VCaP (cell line): ENCODE measurements at regions not wholly inside any gene's neighbourhood (a gene's known extent, or its start where the extent isn't known, plus 50 kb on each side); places are given as distances from the start of the nearest gene placed in this dataset.

Experiments used
- H3K27ac ChIP-seq: fragments of 450-650 bp; 2 replicates; pipeline ENCODE4 v1.5.1; 2017
- TF ChIP-seq, protein P1 (sequence below): fragments of 450-650 bp; conservative IDR thresholded peaks from 2 replicates; pipeline ENCODE4 v1.5.1; 2017; ENCODE audit warnings: mild to moderate bottlenecking, moderate library complexity

- no peak overlapping the region for H3K27ac ChIP-seq
- TF ChIP-seq, protein P1, sequence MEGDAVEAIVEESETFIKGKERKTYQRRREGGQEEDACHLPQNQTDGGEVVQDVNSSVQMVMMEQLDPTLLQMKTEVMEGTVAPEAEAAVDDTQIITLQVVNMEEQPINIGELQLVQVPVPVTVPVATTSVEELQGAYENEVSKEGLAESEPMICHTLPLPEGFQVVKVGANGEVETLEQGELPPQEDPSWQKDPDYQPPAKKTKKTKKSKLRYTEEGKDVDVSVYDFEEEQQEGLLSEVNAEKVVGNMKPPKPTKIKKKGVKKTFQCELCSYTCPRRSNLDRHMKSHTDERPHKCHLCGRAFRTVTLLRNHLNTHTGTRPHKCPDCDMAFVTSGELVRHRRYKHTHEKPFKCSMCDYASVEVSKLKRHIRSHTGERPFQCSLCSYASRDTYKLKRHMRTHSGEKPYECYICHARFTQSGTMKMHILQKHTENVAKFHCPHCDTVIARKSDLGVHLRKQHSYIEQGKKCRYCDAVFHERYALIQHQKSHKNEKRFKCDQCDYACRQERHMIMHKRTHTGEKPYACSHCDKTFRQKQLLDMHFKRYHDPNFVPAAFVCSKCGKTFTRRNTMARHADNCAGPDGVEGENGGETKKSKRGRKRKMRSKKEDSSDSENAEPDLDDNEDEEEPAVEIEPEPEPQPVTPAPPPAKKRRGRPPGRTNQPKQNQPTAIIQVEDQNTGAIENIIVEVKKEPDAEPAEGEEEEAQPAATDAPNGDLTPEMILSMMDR: no peak
Measured at GRCh38 chr5:154576429-154576806, 98.4 kb upstream of the HAND1 start.

GRCh38 chr5:154575546-154576428, 97.8 kb upstream of the HAND1 start:
- H3K27ac ChIP-seq: no peak overlapping the region
- TF ChIP-seq, protein P1: peak; percentile 55

GRCh38 chr5:154573011-154573410, 95.0 kb upstream of the HAND1 start:
- TF ChIP-seq, protein P1: no peak
- no peak overlapping the region for H3K27ac ChIP-seq

DNA sequence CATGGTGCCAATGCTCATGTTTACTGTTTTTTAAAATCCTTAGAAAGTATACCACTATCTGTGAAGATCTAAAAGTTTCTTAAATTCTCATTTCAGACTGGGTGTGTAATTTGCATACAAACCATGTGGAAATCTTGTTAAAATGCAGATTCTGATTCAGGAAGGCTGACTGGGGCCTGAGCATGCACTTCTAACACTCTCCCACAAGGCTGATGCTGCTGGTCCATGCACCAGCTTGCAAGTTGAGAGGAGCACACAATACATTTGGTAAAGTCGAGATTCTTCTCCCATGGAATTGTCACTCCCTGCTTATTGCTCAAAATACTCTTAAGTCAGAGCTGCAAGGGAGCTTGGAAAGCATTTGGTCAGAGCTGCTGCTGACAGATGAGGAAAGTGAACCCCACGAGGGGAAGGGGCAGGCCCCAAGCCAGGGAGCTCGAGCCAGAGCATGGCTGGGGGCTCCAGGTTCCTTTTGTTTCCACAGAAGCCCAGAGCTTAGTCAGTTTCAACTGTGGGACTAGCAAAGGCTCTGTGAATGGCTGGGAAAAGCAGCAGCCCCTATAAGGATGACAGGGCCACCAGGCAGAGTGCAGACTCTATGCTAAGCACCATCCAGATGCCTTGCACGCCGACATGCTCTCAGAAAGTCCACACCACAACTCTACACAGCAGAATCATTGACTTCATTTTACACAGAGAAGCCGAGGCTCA, 93.5 kb upstream of the HAND1 start:
- no peak overlapping the region for H3K27ac ChIP-seq
- TF ChIP-seq, protein P1: no peak

GRCh38 chr5:154570572-154571324, 92.7 kb upstream of the HAND1 start:
- H3K27ac ChIP-seq: no peak overlapping the region
- TF ChIP-seq, protein P1: no peak

DNA sequence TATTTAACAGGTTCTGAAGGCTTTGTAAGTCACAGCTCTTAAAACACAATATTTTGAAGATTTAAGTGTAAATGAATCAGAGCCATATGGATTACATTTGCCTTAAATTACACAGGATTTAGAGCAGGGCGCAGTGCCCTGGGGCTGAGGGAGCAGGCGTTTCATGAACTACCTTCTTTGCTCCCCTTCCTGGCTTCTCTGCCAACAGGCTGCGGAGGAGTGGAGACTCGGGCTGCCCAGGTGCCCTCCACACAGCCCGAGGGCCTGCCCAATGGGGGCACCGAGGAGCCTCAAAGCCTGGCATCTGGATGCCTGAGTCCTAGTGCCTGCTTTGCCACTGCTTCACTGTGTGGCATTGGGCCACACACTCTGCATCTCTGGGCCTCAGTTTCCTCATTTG, 90.6 kb upstream of the HAND1 start:
- TF ChIP-seq, protein P1: no peak
- H3K27ac ChIP-seq: no peak overlapping the region

GRCh38 chr5:154567155-154567554, 89.1 kb upstream of the HAND1 start:
- TF ChIP-seq, protein P1: no peak
- H3K27ac ChIP-seq: no peak overlapping the region
